ENCODE measurements at regions not wholly inside any gene's neighbourhood (a gene's known extent, or its start where the extent isn't known, plus 50 kb on each side); places are given as distances from the start of the nearest gene placed in this dataset.

GRCh38 chr3:165954171-165954570, 116.9 kb upstream of the BCHE start:
- H3K9me3 ChIP-seq (replicated peaks in 1 of 2; ENCODE audit: control insufficient read depth in 1 of 2, insufficient read depth in 1 of 2, low read length in 2 of 2) = peaks cover 0 to 4% of the 10 kb centered on the region in 2 donors
- H3K79me2 ChIP-seq (ENCODE audit: insufficient read depth, low read length) = no peaks in the 10 kb centered on the region
- no peak overlapping the region for H3K27ac Mint-ChIP-seq
- no peak overlapping the region for H3K4me3 ChIP-seq (replicated peaks in 1 of 3; ENCODE audit: low read depth in 2 of 3, low read length in 3 of 3)
- intact Hi-C loops (cut with micrococcal nuclease) = no loop called here
- H3K4me2 ChIP-seq (replicated peaks; ENCODE audit: extremely low read depth, low read length, poor library complexity, severe bottlenecking) = no peak overlapping the region
- no peaks in the 10 kb centered on the region for H3K27me3 Mint-ChIP-seq (ENCODE audit: low read depth in 3 of 3)
- DNase-seq = no peak
- no peaks in the 10 kb centered on the region for H3K36me3 ChIP-seq (replicated peaks in 1 of 2; ENCODE audit: control insufficient read depth in 1 of 2, insufficient read depth in 2 of 2, low read length in 2 of 2)
- H3K27ac ChIP-seq (ENCODE audit: low read depth in 1 of 2, low read length in 2 of 2) = no peak overlapping the region
- H3K27me3 ChIP-seq (ENCODE audit: control insufficient read depth in 2 of 2, insufficient read depth in 2 of 2, low read length in 2 of 2) = no peaks in the 10 kb centered on the region
- H4K20me1 ChIP-seq (ENCODE audit: insufficient read depth, low read length) = no peaks in the 10 kb centered on the region
- WGBS (ENCODE audit: insufficient coverage) = no CpG with 5 or more reads among the region's 2 CpGs
- H3K9ac ChIP-seq (ENCODE audit: insufficient read depth, low read length, poor library complexity, severe bottlenecking) = no peak overlapping the region
- no peak overlapping the region for H3K4me3 Mint-ChIP-seq
- TF ChIP-seq, protein P1, sequence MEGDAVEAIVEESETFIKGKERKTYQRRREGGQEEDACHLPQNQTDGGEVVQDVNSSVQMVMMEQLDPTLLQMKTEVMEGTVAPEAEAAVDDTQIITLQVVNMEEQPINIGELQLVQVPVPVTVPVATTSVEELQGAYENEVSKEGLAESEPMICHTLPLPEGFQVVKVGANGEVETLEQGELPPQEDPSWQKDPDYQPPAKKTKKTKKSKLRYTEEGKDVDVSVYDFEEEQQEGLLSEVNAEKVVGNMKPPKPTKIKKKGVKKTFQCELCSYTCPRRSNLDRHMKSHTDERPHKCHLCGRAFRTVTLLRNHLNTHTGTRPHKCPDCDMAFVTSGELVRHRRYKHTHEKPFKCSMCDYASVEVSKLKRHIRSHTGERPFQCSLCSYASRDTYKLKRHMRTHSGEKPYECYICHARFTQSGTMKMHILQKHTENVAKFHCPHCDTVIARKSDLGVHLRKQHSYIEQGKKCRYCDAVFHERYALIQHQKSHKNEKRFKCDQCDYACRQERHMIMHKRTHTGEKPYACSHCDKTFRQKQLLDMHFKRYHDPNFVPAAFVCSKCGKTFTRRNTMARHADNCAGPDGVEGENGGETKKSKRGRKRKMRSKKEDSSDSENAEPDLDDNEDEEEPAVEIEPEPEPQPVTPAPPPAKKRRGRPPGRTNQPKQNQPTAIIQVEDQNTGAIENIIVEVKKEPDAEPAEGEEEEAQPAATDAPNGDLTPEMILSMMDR (IDR thresholded peaks at IDR 0.05) = no peak
- no peak overlapping the region for H2AFZ ChIP-seq (ENCODE audit: insufficient read depth, low read depth, low read length, poor library complexity, severe bottlenecking)
- no peaks in the 10 kb centered on the region for H3K36me3 Mint-ChIP-seq
- H3K9me3 Mint-ChIP-seq = peaks cover 0 to 11% (median 3%) of the 10 kb centered on the region in 7 donors
- no peaks in the 10 kb centered on the region for H3K4me1 Mint-ChIP-seq
- H3K4me1 ChIP-seq (ENCODE audit: control insufficient read depth in 1 of 2, insufficient read depth in 2 of 2, low read length in 2 of 2) = no peaks in the 10 kb centered on the region

DNA sequence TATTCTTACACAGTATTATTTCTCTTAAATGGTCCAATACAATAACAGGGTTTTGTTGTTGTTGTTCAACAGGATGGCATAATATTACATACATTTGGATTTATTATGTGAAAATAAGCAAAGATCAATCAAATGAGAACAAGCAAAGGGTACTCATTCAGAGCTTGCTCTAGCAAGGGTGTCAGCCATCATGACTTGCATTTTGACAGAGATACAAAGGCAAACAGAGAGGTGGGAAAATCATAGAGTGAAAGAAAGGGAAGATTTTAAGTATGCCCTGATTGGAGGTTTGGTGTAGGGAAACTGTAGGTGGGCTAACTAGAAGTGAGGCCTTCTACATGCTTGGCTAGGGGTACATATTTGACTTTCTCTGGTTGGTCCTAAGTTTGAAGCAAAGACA, 109.1 kb upstream of the BCHE start:
- H3K4me3 Mint-ChIP-seq = no peak overlapping the region
- Histone ChIP-seq H3K4me1 (ENCODE audit: control insufficient read depth in 1 of 2, insufficient read depth in 2 of 2, low read length in 2 of 2) (no peaks in the 10 kb centered on the region), H3K9me3 (replicated peaks in 1 of 2; ENCODE audit: control insufficient read depth in 1 of 2, insufficient read depth in 1 of 2, low read length in 2 of 2) (peaks cover 0 to 4% of the 10 kb centered on the region in 2 donors), H3K27ac (ENCODE audit: low read depth in 1 of 2, low read length in 2 of 2) (no peak overlapping the region), H4K20me1 (ENCODE audit: insufficient read depth, low read length) (no peaks in the 10 kb centered on the region), H3K79me2 (ENCODE audit: insufficient read depth, low read length) (no peaks in the 10 kb centered on the region), H3K4me3 (replicated peaks in 1 of 3; ENCODE audit: low read depth in 2 of 3, low read length in 3 of 3) (no peak overlapping the region), H3K4me2 (replicated peaks; ENCODE audit: extremely low read depth, low read length, poor library complexity, severe bottlenecking) (no peak overlapping the region), H3K9ac (ENCODE audit: insufficient read depth, low read length, poor library complexity, severe bottlenecking) (no peak overlapping the region), H3K27me3 (ENCODE audit: control insufficient read depth in 2 of 2, insufficient read depth in 2 of 2, low read length in 2 of 2) (no peaks in the 10 kb centered on the region), H2AFZ (ENCODE audit: insufficient read depth, low read depth, low read length, poor library complexity, severe bottlenecking) (no peak overlapping the region), H3K36me3 (replicated peaks in 1 of 2; ENCODE audit: control insufficient read depth in 1 of 2, insufficient read depth in 2 of 2, low read length in 2 of 2) (no peaks in the 10 kb centered on the region)
- no peak overlapping the region for H3K27ac Mint-ChIP-seq
- intact Hi-C loops (cut with micrococcal nuclease) = no loop called here
- no peaks in the 10 kb centered on the region for H3K27me3 Mint-ChIP-seq (ENCODE audit: low read depth in 3 of 3)
- DNase-seq = no peak
- TF ChIP-seq, protein P1 (IDR thresholded peaks at IDR 0.05) = no peak
- no peaks in the 10 kb centered on the region for H3K4me1 Mint-ChIP-seq
- H3K9me3 Mint-ChIP-seq = peaks cover 0 to 9% (median 2%) of the 10 kb centered on the region in 7 donors
- H3K36me3 Mint-ChIP-seq = no peaks in the 10 kb centered on the region

Measured in CD14-positive monocyte (primary cell).